Activated naive CD4-positive, alpha-beta T cell treated with anti-CD3 and anti-CD28 coated beads, Interleukin-2, amount 10 ng/mL, durations not matched to agents 7 days and 5 days (primary cell): ENCODE measurements at regions not wholly inside any gene's neighbourhood (a gene's known extent, or its start where the extent isn't known, plus 50 kb on each side); places are given as distances from the start of the nearest gene placed in this dataset.

Experiments
- CTCF ChIA-PET: fragments of 350-600 bp; sonication (Branson Sonifier 250); formaldehyde crosslinking; loops from one replicate; lab custom pipeline; 2021; ENCODE audit warnings: antibody characterized with exemption; lab: Charles Lee
- DNase-seq: peaks from one replicate; pipeline ENCODE4 v3.0.0-alpha.2; 2020
- H3K27ac Mint-ChIP-seq: one replicate; pipeline ENCODE4 v1.8.0; 2021; ENCODE audit warnings: mild to moderate bottlenecking, moderate library complexity, mixed read lengths
- H3K27me3 Mint-ChIP-seq: one replicate; pipeline ENCODE4 v1.8.0; 2021; ENCODE audit warnings: mild to moderate bottlenecking, mixed read lengths
- H3K36me3 Mint-ChIP-seq: one replicate; pipeline ENCODE4 v1.8.0; 2021; ENCODE audit warnings: mixed read lengths
- H3K4me1 Mint-ChIP-seq: one replicate; pipeline ENCODE4 v1.8.0; 2021; ENCODE audit warnings: mixed read lengths
- H3K4me3 Mint-ChIP-seq: one replicate; pipeline ENCODE4 v1.8.0; 2021; ENCODE audit warnings: mild to moderate bottlenecking, moderate library complexity, mixed read lengths
- H3K9me3 Mint-ChIP-seq: one replicate; pipeline ENCODE4 v1.8.0; 2021; ENCODE audit warnings: mixed read lengths

DNA sequence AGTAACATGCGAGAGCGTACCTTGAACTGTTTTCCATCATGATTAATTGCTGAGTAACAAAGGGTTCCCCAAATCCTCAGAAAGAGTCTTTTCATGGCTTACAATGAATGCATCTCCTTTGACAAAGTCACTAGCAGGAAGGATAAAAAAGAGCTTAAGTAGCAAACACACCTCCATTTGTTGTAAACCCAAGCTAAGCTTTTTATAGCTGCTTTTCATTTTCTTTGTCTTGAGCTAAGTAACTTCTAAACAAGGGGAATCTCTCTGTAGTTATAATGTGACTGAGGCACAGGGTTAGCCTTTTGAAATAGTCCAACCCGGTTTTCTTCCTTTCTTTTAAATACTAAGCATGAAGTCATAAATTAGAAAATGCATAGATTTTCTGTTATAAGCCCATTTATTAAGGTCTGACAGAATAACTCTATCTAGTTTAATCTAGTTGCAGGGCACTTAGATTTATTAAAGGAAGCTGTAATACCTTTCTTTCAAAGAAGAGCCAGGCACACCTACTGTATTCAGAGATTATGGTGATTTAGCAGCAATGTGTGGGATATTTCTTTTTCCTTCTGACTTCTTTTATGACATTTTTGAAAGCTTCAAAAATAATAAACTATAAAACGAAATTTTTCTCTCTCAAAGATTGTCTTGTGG lies 226.9 kb upstream of the SMIM31 start:
- H3K27me3 Mint-ChIP-seq = no peaks in the 10 kb centered on the region
- no peaks in the 10 kb centered on the region for H3K4me1 Mint-ChIP-seq
- DNase-seq = no peak
- H3K4me3 Mint-ChIP-seq = no peak overlapping the region
- CTCF ChIA-PET = no interaction called here
- no peaks in the 10 kb centered on the region for H3K36me3 Mint-ChIP-seq
- no peak overlapping the region for H3K27ac Mint-ChIP-seq
- no peaks in the 10 kb centered on the region for H3K9me3 Mint-ChIP-seq

- Mint-ChIP-seq H3K4me1 (no peaks in the 10 kb centered on the region), H3K4me3 (no peak overlapping the region), H3K27me3 (no peaks in the 10 kb centered on the region), H3K27ac (no peak overlapping the region), H3K9me3 (no peaks in the 10 kb centered on the region), H3K36me3 (no peaks in the 10 kb centered on the region)
- DNase-seq = no peak
- CTCF ChIA-PET = no interaction called here
Observed at GRCh38 chr4:164529058-164529457, 224.9 kb upstream of the SMIM31 start.

- DNase-seq = no peak
- Mint-ChIP-seq H3K4me1 (no peaks in the 10 kb centered on the region), H3K4me3 (no peak overlapping the region), H3K27ac (no peak overlapping the region), H3K36me3 (no peaks in the 10 kb centered on the region), H3K9me3 (no peaks in the 10 kb centered on the region), H3K27me3 (no peaks in the 10 kb centered on the region)
- CTCF ChIA-PET = no interaction called here
Observed at GRCh38 chr4:164529486-164529885, 224.4 kb upstream of the SMIM31 start.

DNA sequence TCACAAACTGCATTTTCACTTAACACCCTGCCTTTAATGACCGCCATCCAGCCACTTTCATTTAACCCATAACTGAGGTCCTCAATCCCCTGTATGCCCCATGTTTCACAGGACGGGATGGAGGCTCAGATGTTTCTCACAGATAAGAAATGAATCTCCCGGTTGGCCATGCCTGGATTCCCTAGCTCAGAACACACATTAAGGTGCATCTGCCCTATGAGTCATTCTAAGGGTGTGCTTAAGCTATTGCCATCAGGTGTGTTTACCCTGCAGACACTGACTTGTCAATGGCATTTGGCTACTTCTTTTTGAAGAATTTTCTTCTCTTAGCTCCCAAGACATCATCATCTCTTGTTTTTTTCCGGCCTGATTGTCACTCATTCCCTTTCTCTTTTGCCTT lies 222.6 kb upstream of the SMIM31 start:
- Mint-ChIP-seq H3K27me3 (no peaks in the 10 kb centered on the region), H3K9me3 (no peaks in the 10 kb centered on the region), H3K27ac (no peak overlapping the region), H3K4me3 (no peak overlapping the region), H3K36me3 (no peaks in the 10 kb centered on the region), H3K4me1 (no peaks in the 10 kb centered on the region)
- CTCF ChIA-PET = no interaction called here
- DNase-seq = no peak

DNA sequence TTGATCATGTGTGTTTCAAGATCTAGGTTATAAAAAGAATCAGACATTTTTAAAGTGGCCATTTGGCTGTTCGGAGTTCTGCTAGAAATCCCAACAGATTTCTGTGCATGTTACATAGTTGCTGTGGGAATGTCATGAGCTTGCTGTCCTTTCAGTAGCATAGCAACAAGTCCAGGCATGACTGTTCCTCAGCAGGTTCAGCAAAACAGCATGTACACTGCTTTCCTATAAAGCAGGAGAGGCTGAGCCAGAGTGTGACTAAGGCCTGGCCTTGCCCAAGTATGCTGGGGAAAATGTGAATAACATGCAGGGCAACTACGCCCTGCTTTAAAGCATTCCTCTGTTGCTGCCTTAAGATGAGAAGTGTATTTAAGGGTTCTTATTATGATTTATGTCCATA lies 217.1 kb upstream of the SMIM31 start:
- Mint-ChIP-seq H3K4me1 (no peaks in the 10 kb centered on the region), H3K9me3 (peaks cover 7% of the 10 kb centered on the region), H3K36me3 (no peaks in the 10 kb centered on the region), H3K4me3 (no peak overlapping the region), H3K27me3 (no peaks in the 10 kb centered on the region), H3K27ac (no peak overlapping the region)
- CTCF ChIA-PET = no interaction called here
- DNase-seq = no peak

- no peak for DNase-seq
- no peak overlapping the region for H3K27ac Mint-ChIP-seq
- H3K36me3 Mint-ChIP-seq = no peaks in the 10 kb centered on the region
- CTCF ChIA-PET = no interaction called here
- H3K9me3 Mint-ChIP-seq = peaks cover 8% of the 10 kb centered on the region
- H3K4me1 Mint-ChIP-seq = no peaks in the 10 kb centered on the region
- H3K4me3 Mint-ChIP-seq = no peak overlapping the region
- H3K27me3 Mint-ChIP-seq = no peaks in the 10 kb centered on the region
Observed at GRCh38 chr4:164538097-164538496, 215.8 kb upstream of the SMIM31 start.

GRCh38 chr4:164540987-164541386 lies 212.9 kb upstream of the SMIM31 start:
- no peaks in the 10 kb centered on the region for H3K27me3 Mint-ChIP-seq
- no peak overlapping the region for H3K4me3 Mint-ChIP-seq
- H3K27ac Mint-ChIP-seq = no peak overlapping the region
- CTCF ChIA-PET = no interaction called here
- H3K36me3 Mint-ChIP-seq = no peaks in the 10 kb centered on the region
- DNase-seq = no peak
- H3K9me3 Mint-ChIP-seq = peaks cover 8% of the 10 kb centered on the region
- H3K4me1 Mint-ChIP-seq = no peaks in the 10 kb centered on the region

DNA sequence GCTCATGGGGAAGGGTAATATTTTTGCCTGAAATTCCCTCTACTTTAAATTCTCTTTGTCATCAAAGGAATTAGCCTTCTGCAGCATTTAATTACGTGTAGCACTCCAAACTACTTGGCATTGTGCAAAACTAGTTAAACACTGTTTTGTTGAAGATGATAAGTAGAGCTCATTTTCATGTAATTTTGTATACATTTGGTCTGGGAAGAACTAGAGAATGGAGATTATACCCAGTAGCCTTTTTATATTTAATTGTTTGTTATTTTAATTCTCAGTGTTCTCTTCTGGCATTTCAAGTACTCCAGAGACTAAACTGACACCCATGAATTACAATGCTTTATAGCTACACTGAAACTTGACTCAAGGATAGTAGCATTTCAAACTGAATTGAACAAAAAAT lies 211.5 kb upstream of the SMIM31 start:
- CTCF ChIA-PET = no interaction called here
- H3K27me3 Mint-ChIP-seq = no peaks in the 10 kb centered on the region
- no peak for DNase-seq
- H3K27ac Mint-ChIP-seq = no peak overlapping the region
- no peak overlapping the region for H3K4me3 Mint-ChIP-seq
- no peaks in the 10 kb centered on the region for H3K36me3 Mint-ChIP-seq
- H3K4me1 Mint-ChIP-seq = no peaks in the 10 kb centered on the region
- peaks cover 8% of the 10 kb centered on the region for H3K9me3 Mint-ChIP-seq

DNA sequence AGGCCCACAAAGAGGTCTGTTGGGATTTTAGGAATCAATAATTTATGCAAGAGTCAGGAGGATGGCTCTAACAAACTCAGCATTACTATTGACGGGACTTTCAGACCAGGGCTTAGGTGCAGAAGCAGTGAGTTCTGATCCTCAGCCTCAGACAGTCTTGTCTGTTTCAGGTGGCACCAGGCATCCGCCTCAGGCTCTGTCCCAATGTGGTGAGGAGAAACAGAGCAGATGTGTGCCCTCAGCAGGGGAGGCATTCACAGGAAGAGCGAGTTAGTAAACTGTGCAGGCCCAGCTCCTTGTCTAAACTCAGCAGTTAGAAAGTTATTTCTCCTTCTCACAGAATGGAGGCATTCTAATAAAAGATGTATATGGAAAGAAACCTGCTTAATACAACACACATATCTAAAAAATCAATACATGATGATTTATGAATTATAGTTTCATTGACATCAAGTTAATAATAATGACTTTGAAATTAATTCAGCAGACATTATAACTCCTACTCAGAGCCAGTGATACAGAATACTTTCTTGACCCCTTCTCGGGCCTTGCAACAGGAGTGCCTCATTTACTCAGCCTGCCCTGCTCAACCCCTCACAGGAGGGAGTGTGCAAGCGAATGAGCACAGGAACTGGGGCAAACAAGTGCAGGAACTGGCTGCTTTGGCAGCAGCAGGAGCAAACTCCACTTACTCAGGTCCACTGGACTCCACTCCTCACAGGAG lies 202.8 kb upstream of the SMIM31 start:
- Mint-ChIP-seq H3K4me3 (no peak overlapping the region), H3K9me3 (peaks cover 2% of the 10 kb centered on the region), H3K36me3 (no peaks in the 10 kb centered on the region), H3K27ac (no peak overlapping the region), H3K27me3 (no peaks in the 10 kb centered on the region), H3K4me1 (no peaks in the 10 kb centered on the region)
- CTCF ChIA-PET = no interaction called here
- no peak for DNase-seq

DNA sequence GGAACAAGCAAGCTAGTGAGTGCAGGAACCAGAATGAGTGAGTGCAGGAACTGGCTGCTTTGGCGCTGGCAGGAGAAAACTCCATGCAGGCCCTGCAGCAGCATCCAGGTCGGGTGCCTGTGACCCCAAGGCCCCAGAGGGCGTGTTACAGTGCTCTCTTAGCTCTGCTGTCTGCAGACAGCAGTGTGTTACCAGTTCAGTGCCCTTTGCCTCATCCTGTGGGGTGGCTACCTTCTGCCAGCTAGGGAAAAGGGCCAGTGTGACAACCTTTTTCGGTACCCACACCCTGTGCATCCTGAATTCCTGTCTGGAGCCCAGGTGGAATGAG lies 202.3 kb upstream of the SMIM31 start:
- Mint-ChIP-seq H3K4me3 (no peak overlapping the region), H3K9me3 (peaks cover 2% of the 10 kb centered on the region), H3K36me3 (no peaks in the 10 kb centered on the region), H3K27me3 (no peaks in the 10 kb centered on the region), H3K4me1 (no peaks in the 10 kb centered on the region), H3K27ac (no peak overlapping the region)
- DNase-seq = no peak
- CTCF ChIA-PET = no interaction called here

GRCh38 chr4:164571593-164572390 lies 182.1 kb upstream of the SMIM31 start:
- Mint-ChIP-seq H3K4me3 (no peak overlapping the region), H3K9me3 (peaks cover 2% of the 10 kb centered on the region), H3K27ac (no peak overlapping the region), H3K27me3 (no peaks in the 10 kb centered on the region), H3K4me1 (no peaks in the 10 kb centered on the region), H3K36me3 (no peaks in the 10 kb centered on the region)
- CTCF ChIA-PET = interaction anchor here (0.6 kb wide), 1 partner anchor 778 kb away, joined by 3 read pairs; no protein-coding TSS in a partner anchor
- no peak for DNase-seq

DNA sequence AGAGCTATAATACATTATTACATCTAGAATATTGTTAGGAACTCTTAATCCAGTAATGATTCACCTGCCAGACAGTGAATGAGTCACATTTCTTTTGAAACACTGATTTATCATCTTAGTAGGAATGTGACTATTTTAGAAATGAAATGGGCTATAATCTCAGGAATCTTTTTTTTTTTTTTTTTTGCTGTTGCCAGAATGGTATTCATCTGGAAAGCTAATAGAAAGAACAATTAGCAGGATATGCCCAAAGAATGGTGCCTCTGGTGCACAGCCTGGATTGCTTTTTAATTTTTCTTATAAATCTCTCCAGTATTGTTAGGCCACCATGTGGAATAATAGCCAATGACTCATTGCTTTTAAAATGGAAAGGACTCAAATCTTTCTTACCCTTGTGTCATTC lies 181.1 kb upstream of the SMIM31 start:
- no peak for DNase-seq
- Mint-ChIP-seq H3K4me1 (no peaks in the 10 kb centered on the region), H3K4me3 (no peak overlapping the region), H3K9me3 (peaks cover 2% of the 10 kb centered on the region), H3K27me3 (no peaks in the 10 kb centered on the region), H3K36me3 (no peaks in the 10 kb centered on the region), H3K27ac (no peak overlapping the region)
- CTCF ChIA-PET = no interaction called here

GRCh38 chr4:164575861-164576260 lies 178.1 kb upstream of the SMIM31 start:
- Mint-ChIP-seq H3K27me3 (no peaks in the 10 kb centered on the region), H3K4me1 (no peaks in the 10 kb centered on the region), H3K36me3 (no peaks in the 10 kb centered on the region), H3K4me3 (no peak overlapping the region), H3K9me3 (peaks cover 2% of the 10 kb centered on the region), H3K27ac (no peak overlapping the region)
- no peak for DNase-seq
- CTCF ChIA-PET = no interaction called here

- Mint-ChIP-seq H3K36me3 (no peaks in the 10 kb centered on the region), H3K4me1 (no peaks in the 10 kb centered on the region), H3K9me3 (peaks cover 5% of the 10 kb centered on the region), H3K27me3 (no peaks in the 10 kb centered on the region), H3K4me3 (no peak overlapping the region), H3K27ac (no peak overlapping the region)
- no peak for DNase-seq
- CTCF ChIA-PET = no interaction called here
Observed at GRCh38 chr4:164579270-164579942, 174.5 kb upstream of the SMIM31 start.
